Erythroblast (primary cell): ENCODE measurements at regions not wholly inside any gene's neighbourhood (a gene's known extent, or its start where the extent isn't known, plus 50 kb on each side); places are given as distances from the start of the nearest gene placed in this dataset.

Experiments used
- DNase-seq, 2 experiments: peaks; one replicate each; lab custom pipeline; 2025; lab: John Stamatoyannopoulos, UW
- GATA1 ChIP-seq: IDR thresholded peaks from 2 replicates; pipeline ENCODE4 v1.6.1; 2011; ENCODE audit warnings: low read depth, mild to moderate bottlenecking, control low read depth, low read length, moderate library complexity
- POLR2A ChIP-seq: IDR thresholded peaks from 2 replicates; pipeline ENCODE4 v1.6.1; 2011; ENCODE audit warnings: mild to moderate bottlenecking, low read length

DNA sequence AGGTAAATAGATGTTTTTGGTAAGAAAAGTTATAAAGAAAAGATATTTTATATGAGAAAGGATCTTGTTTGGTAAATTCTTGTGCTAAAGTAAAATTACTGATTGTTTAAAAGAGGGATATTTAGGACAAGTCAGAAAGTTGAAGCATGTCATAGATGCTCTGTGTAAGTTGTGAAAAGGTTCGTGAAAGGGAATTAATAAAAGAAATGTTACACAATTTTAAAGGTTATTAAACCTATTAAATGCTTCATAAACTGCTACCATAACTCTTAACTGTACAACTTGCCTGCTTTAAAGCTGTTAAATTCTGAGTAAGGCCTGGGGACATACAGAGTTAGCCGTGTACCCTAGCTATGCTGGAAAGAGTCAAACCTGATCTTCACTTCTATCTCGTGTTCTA lies 634.1 kb downstream of the ACTR3B start:
- TF ChIP-seq POLR2A (no peak), GATA1 (no peak)
- no peak for DNase-seq

DNA sequence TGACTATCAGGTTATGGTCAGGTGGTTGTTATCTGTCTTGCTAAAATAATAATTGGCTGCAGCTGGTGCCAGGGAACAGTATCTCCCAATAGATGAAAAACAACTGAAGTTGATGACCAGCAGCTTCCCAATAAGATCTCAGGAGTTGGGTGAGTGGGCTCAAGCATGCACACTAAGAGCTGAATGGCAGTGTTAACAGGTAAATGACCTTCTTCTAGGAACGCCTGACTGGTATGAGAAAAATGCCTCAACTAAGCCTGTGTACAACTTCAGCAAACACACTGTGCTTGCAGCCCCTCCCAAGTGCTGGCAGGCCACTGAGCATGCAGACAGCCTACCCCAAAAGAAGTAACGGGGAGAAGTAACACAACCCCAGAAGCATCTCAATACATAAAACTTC lies 636.9 kb downstream of the ACTR3B start:
- TF ChIP-seq GATA1 (no peak), POLR2A (no peak)
- no peak for DNase-seq

- TF ChIP-seq POLR2A (no peak), GATA1 (no peak)
- DNase-seq, result no peak
Measured at GRCh38 chr7:153397459-153397858, 637.9 kb downstream of the ACTR3B start.

- TF ChIP-seq GATA1 (no peak), POLR2A (no peak)
Measured at GRCh38 chr7:153397906-153398305, 638.4 kb downstream of the ACTR3B start.

GRCh38 chr7:153398370-153398769 lies 638.8 kb downstream of the ACTR3B start:
- DNase-seq, result no peak
- TF ChIP-seq POLR2A, result no peak
- TF ChIP-seq GATA1, result no peak

More at GRCh38 chr7:153397906-153398305, 638.4 kb downstream of the ACTR3B start:
- no peak for DNase-seq

DNA sequence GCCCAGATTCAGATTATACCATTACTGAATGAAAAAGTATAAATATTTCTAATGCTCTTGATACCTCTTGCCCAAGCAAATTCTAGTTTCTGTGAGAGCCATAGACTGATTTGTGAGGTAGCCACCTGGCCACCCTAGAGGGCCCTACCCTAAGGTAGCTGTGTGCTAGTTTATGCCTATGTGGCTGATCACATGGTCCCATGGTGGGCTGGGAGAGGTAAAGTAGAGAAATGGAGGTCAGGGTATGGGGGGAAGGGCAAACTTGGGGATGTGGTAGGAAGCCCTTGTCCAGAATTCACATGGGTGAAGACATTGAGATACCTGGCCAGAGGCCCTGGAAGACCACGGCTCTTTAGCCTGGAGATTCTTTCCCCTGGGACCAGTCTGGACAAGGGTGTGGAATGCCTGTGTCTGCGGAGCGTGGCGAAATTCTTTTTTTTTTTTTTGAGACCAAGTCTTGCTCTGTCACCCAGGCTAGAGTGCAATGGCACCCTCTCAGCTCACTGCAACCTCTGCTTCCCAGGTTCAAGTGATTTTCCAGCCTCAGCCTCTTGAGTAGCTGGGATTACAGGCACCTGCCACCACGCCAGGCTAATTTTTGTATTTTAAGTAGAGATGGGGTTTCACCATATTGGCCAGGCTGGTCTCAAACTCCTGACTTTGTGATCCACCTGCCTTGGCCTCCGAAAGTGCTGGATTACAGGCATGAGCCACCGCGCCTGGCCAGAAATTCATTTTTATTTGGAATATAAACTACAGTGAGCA lies 639.4 kb downstream of the ACTR3B start:
- no peak for DNase-seq
- no peak for TF ChIP-seq GATA1
- no peak for TF ChIP-seq POLR2A

DNA sequence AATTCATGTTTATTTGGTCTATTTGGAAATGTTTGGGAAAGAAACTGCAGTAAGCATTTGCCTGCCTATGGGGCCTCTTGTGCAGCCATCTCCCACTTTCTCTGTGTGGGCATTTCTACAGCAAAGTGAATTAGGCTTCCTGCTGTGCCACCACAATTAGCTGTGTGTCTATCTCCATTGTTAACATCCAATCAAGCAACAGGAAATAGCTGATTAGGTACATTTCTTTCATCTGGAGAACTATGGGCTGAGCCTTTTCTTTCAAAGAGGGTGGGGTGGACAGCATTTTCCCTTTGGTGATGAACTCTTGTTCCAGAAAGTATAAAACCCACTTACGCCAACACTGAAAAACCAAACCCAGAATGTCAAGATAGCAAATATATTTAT lies 640.0 kb downstream of the ACTR3B start:
- no peak for TF ChIP-seq GATA1
- no peak for DNase-seq

- TF ChIP-seq POLR2A (no peak), GATA1 (no peak)
- DNase-seq, result no peak
Measured at GRCh38 chr7:153400735-153401593, 641.4 kb downstream of the ACTR3B start.

DNA sequence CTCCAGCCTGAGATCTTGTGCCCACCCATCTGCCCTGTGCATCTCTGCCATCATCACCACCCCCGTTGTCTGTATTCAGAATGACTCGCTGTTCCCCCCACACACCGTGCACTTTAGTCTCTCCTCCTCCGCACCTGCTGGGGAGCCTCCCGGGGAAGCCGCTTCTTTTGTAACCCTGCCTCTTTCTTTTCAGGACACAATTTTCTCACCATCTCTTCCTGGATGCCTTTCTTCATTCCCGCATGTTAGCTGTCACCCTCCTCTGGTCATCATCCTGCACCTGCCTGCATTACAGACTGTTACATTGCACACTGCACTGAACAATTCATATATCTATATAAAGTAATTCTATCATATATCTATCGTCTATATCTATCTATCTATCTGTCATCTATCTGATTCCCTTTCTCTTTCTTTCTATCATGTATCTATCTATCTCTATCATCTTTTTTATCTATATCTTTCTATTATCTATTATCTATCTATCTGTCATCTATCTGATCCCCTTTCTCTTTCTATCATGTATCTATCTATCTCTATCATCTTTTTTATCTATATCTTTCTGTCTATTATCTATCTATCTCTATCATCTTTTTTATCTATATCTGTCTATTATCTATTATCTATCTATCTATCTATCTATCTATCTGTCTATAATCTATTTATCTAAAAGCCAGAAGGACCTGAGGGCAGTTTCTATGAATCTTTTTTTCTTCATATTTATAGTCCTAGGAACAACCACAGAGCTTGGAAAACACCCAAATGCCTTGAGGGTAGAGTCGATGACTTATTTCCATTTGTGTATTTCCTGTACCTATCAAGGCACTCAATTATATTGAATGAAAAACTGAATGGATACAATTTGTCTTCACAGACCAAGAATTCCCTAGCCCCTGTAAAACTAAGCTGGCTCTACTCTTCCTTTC lies 642.5 kb downstream of the ACTR3B start:
- DNase-seq, result no peak
- TF ChIP-seq POLR2A (no peak), GATA1 (no peak)

DNA sequence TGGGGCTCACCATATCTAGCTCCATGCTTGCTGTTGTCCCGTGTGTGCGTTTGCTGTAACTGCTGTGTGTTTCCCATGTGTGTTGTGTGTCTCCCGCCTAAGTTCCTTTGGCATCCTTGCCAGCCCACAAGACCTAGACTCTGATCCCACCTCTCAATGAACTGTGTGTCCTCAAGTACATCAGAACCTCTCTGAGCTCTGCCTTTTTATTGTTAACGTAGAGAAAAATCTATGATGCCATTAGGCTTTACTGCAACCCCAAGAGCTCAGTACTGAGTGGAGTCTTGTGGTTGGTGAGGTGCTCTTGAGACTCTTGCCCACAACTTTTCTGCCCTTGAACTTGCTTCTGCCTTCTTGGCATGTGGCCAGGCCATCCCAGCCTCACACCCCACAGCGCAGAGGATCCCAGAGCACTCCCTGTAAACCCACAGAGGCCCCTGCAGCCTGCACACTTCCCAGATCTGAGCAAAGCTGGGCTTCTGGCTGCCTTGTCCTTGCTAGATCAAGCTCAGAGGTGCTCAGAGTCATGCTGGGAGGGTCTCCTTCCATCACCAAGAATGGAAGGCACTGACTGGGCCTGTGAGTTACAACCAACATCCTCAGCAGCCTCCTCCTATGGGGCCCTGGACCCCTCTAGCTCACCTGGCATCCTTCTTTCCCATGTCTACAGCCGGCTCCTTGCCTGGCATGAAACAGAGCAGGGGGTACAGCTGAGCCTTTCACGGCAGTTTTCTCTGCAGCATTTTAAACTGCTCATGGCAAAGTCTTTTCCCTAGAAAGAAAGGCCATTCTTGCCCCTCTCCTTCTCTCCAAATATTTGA lies 643.4 kb downstream of the ACTR3B start:
- DNase-seq, result no peak
- no peak for TF ChIP-seq POLR2A
- TF ChIP-seq GATA1, result no peak

DNA sequence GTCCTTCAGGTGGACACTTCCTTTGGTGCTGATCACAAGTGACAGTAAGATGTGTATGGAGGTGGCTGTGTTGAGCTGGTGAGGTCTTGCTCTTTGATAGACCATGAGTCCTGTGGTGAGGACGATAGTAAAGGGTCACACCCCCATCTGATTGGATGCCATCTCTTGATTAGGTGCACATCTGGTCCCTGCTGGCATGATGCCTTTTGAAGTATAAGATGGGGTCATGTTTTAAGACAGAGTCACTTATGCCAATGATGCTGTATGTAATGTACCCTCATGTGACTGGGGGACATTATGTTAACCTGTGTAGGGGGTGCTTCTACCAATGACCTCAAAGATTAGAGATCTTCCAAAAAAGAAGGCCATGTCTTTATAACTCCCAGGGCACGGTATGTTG lies 644.6 kb downstream of the ACTR3B start:
- DNase-seq, result no peak
- no peak for TF ChIP-seq POLR2A
- no peak for TF ChIP-seq GATA1

DNA sequence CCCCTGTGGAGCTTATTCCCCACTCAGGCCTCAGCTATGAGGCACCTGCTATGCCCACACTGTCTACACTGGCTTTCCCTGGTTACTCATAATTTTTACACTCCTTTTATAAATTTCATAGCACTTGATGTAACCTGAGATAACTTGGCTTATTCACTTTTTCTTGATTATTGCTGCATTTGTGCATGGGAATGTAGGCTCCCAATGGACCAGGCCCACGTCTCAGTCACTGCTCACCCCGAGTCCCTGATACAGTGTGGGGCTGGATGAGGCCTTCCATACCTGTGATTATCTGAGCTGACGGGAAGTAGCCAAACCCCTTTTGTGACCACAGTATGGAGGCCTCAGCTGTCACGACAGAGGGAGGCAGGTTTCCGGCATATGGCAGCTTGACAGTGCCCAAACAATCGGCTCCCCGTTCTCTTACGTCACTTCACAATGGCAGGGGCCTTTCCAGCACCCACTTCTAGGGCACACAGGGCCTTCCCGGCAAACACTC lies 645.3 kb downstream of the ACTR3B start:
- no peak for TF ChIP-seq GATA1
- TF ChIP-seq POLR2A, result no peak
- no peak for DNase-seq

GRCh38 chr7:153405704-153406485 lies 646.3 kb upstream of the DPP6 start:
- TF ChIP-seq POLR2A (no peak), GATA1 (no peak)
- no peak for DNase-seq
